HL-60 (cell line): ENCODE measurements at regions not wholly inside any gene's neighbourhood (a gene's known extent, or its start where the extent isn't known, plus 50 kb on each side); places are given as distances from the start of the nearest gene placed in this dataset.

Experiments
- TF ChIP-seq, protein P1 (sequence below): IDR thresholded peaks from one replicate; pipeline ENCODE4 v1.5.1; 2011; ENCODE audit warnings: low read length, control low read depth, inconsistent platforms; ENCODE audit not compliant: insufficient read depth
- TF ChIP-seq, protein P2 (sequence below): IDR thresholded peaks from 2 replicates; pipeline ENCODE4 v1.6.1; 2012; ENCODE audit warnings: low read depth; ENCODE audit not compliant: insufficient replicate concordance

DNA sequence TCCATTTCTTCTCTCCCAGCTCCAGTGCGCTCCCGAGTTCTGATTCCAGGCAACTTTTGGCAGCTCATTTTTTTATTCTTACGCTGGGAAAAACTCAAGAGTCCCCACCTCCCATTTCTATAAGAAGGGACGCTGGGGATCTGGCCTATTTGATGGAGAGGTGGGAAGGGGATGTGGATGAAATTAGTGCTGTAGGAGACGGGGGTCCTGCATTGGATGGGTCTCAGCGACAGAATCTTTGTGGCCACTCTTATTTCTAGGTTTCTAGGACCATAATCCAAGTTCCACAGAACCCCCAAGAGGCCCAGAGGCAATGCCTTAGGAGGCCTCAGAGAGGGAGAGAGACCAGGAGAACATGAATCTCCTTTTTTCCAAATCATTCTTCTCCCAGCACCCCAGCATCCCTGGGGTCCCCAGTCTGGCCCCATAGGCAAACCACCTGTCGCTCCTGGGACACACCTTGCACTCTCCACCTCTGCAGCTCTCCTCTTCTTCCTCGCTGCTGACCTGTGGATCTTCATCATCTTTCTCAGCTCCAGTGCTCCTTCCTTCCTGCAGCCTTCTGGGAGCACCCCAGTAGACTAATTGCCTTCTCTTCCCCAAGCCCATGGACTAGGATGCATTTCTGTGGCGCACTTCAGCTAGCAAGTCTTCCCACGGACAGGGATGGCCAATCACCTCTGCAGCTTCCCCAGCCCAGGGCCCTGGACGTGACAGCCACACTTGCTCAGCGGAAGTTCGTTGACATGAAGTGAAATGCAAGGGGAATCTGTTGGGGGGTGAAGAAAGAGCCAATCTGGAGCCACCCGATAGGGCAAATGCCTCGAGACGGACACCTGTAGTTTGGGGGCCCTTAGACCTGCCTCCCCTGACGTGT is 100.1 kb upstream of the ALDH1A3 start:
- TF ChIP-seq, protein P1, sequence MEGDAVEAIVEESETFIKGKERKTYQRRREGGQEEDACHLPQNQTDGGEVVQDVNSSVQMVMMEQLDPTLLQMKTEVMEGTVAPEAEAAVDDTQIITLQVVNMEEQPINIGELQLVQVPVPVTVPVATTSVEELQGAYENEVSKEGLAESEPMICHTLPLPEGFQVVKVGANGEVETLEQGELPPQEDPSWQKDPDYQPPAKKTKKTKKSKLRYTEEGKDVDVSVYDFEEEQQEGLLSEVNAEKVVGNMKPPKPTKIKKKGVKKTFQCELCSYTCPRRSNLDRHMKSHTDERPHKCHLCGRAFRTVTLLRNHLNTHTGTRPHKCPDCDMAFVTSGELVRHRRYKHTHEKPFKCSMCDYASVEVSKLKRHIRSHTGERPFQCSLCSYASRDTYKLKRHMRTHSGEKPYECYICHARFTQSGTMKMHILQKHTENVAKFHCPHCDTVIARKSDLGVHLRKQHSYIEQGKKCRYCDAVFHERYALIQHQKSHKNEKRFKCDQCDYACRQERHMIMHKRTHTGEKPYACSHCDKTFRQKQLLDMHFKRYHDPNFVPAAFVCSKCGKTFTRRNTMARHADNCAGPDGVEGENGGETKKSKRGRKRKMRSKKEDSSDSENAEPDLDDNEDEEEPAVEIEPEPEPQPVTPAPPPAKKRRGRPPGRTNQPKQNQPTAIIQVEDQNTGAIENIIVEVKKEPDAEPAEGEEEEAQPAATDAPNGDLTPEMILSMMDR: no peak
- TF ChIP-seq, protein P2, sequence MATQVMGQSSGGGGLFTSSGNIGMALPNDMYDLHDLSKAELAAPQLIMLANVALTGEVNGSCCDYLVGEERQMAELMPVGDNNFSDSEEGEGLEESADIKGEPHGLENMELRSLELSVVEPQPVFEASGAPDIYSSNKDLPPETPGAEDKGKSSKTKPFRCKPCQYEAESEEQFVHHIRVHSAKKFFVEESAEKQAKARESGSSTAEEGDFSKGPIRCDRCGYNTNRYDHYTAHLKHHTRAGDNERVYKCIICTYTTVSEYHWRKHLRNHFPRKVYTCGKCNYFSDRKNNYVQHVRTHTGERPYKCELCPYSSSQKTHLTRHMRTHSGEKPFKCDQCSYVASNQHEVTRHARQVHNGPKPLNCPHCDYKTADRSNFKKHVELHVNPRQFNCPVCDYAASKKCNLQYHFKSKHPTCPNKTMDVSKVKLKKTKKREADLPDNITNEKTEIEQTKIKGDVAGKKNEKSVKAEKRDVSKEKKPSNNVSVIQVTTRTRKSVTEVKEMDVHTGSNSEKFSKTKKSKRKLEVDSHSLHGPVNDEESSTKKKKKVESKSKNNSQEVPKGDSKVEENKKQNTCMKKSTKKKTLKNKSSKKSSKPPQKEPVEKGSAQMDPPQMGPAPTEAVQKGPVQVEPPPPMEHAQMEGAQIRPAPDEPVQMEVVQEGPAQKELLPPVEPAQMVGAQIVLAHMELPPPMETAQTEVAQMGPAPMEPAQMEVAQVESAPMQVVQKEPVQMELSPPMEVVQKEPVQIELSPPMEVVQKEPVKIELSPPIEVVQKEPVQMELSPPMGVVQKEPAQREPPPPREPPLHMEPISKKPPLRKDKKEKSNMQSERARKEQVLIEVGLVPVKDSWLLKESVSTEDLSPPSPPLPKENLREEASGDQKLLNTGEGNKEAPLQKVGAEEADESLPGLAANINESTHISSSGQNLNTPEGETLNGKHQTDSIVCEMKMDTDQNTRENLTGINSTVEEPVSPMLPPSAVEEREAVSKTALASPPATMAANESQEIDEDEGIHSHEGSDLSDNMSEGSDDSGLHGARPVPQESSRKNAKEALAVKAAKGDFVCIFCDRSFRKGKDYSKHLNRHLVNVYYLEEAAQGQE: no peak
